ENCODE measurements at regions not wholly inside any gene's neighbourhood (a gene's known extent, or its start where the extent isn't known, plus 50 kb on each side); places are given as distances from the start of the nearest gene placed in this dataset.

- Histone ChIP-seq H3K4me3 (ENCODE audit: control insufficient read depth in 1 of 7, extremely low read depth in 1 of 7, insufficient read depth in 4 of 7, low read depth in 2 of 7, low read length in 6 of 7) (no peak overlapping the region), H3K9me3 (ENCODE audit: control extremely low read depth in 1 of 5, control insufficient read depth in 4 of 5, insufficient read depth in 2 of 5, low read depth in 1 of 5, low read length in 4 of 5) (peaks cover 0 to 2% (median 0%) of the 10 kb centered on the region in 5 experiments), H3K27ac (ENCODE audit: insufficient read depth in 1 of 2, low read depth in 1 of 2, low read length in 2 of 2, poor library complexity in 1 of 2, severe bottlenecking in 2 of 2) (no peak overlapping the region), H3K4me1 (ENCODE audit: control extremely low read depth in 1 of 4, control insufficient read depth in 4 of 4, insufficient read depth in 4 of 4, low read length in 3 of 4) (no peaks in the 10 kb centered on the region), H3K36me3 (ENCODE audit: control insufficient read depth in 4 of 4, insufficient read depth in 4 of 4, low read length in 3 of 4) (no peaks in the 10 kb centered on the region), H3K27me3 (replicated peaks in 2 of 5; ENCODE audit: control insufficient read depth in 4 of 5, insufficient read depth in 5 of 5, low read length in 4 of 5) (no peaks in the 10 kb centered on the region)
- POLR2A ChIA-PET: no interaction called here
- no CpG with 5 or more reads among the region's 1 CpG for WGBS (ENCODE audit: insufficient coverage)
- CTCF ChIA-PET: no interaction called here
- DNase-seq: no peak
Observed at GRCh38 chr3:82261013-82261412, 499.6 kb upstream of the GBE1 start.

- no peaks in the 10 kb centered on the region for H3K4me1 ChIP-seq (ENCODE audit: control extremely low read depth in 1 of 4, control insufficient read depth in 4 of 4, insufficient read depth in 4 of 4, low read length in 3 of 4)
- H3K4me3 ChIP-seq (ENCODE audit: control insufficient read depth in 1 of 7, extremely low read depth in 1 of 7, insufficient read depth in 4 of 7, low read depth in 2 of 7, low read length in 6 of 7): no peak overlapping the region
- H3K27ac ChIP-seq (ENCODE audit: insufficient read depth in 1 of 2, low read depth in 1 of 2, low read length in 2 of 2, poor library complexity in 1 of 2, severe bottlenecking in 2 of 2): no peak overlapping the region
- ChIA-PET CTCF (no interaction called here), POLR2A (no interaction called here)
- DNase-seq: no peak
- H3K9me3 ChIP-seq (ENCODE audit: control extremely low read depth in 1 of 5, control insufficient read depth in 4 of 5, insufficient read depth in 2 of 5, low read depth in 1 of 5, low read length in 4 of 5): peaks cover 0 to 2% (median 0%) of the 10 kb centered on the region in 5 experiments
- H3K27me3 ChIP-seq (replicated peaks in 2 of 5; ENCODE audit: control insufficient read depth in 4 of 5, insufficient read depth in 5 of 5, low read length in 4 of 5): no peaks in the 10 kb centered on the region
- H3K36me3 ChIP-seq (ENCODE audit: control insufficient read depth in 4 of 4, insufficient read depth in 4 of 4, low read length in 3 of 4): no peaks in the 10 kb centered on the region
- 100% methylated on average over 3 of the region's 4 CpGs for WGBS (ENCODE audit: insufficient coverage)
Observed at GRCh38 chr3:82259994-82260393, 498.5 kb upstream of the GBE1 start.

GRCh38 chr3:82240322-82240721 is 478.9 kb upstream of the GBE1 start:
- POLR2A ChIA-PET: no interaction called here
- no peaks in the 10 kb centered on the region for H3K9me3 ChIP-seq (ENCODE audit: control extremely low read depth in 1 of 5, control insufficient read depth in 4 of 5, insufficient read depth in 2 of 5, low read depth in 1 of 5, low read length in 4 of 5)
- whole genome bisulfite sequencing (ENCODE audit: insufficient coverage): no CpG with 5 or more reads among the region's 4 CpGs

GRCh38 chr3:82236257-82236656 is 474.8 kb upstream of the GBE1 start:
- CTCF ChIA-PET: no interaction called here
- peaks cover 0 to 2% (median 0%) of the 10 kb centered on the region in 4 experiments for H3K4me1 ChIP-seq (ENCODE audit: control extremely low read depth in 1 of 4, control insufficient read depth in 4 of 4, insufficient read depth in 4 of 4, low read length in 3 of 4)
- POLR2A ChIA-PET: no interaction called here
- H3K4me3 ChIP-seq (ENCODE audit: control insufficient read depth in 1 of 7, extremely low read depth in 1 of 7, insufficient read depth in 4 of 7, low read depth in 2 of 7, low read length in 6 of 7): no peak overlapping the region
- no peak overlapping the region for H3K27ac ChIP-seq (ENCODE audit: insufficient read depth in 1 of 2, low read depth in 1 of 2, low read length in 2 of 2, poor library complexity in 1 of 2, severe bottlenecking in 2 of 2)
- no peaks in the 10 kb centered on the region for H3K27me3 ChIP-seq (replicated peaks in 2 of 5; ENCODE audit: control insufficient read depth in 4 of 5, insufficient read depth in 5 of 5, low read length in 4 of 5)
- H3K9me3 ChIP-seq (ENCODE audit: control extremely low read depth in 1 of 5, control insufficient read depth in 4 of 5, insufficient read depth in 2 of 5, low read depth in 1 of 5, low read length in 4 of 5): no peaks in the 10 kb centered on the region
- H3K36me3 ChIP-seq (ENCODE audit: control insufficient read depth in 4 of 4, insufficient read depth in 4 of 4, low read length in 3 of 4): no peaks in the 10 kb centered on the region
- peak in 2 of 3 donors; percentile 67 to 76 for DNase-seq
- WGBS (ENCODE audit: insufficient coverage): no CpG with 5 or more reads among the region's 3 CpGs

More at GRCh38 chr3:82240322-82240721, 478.9 kb upstream of the GBE1 start:
- Histone ChIP-seq H3K36me3 (ENCODE audit: control insufficient read depth in 4 of 4, insufficient read depth in 4 of 4, low read length in 3 of 4) (no peaks in the 10 kb centered on the region), H3K27me3 (replicated peaks in 2 of 5; ENCODE audit: control insufficient read depth in 4 of 5, insufficient read depth in 5 of 5, low read length in 4 of 5) (no peaks in the 10 kb centered on the region), H3K27ac (ENCODE audit: insufficient read depth in 1 of 2, low read depth in 1 of 2, low read length in 2 of 2, poor library complexity in 1 of 2, severe bottlenecking in 2 of 2) (no peak overlapping the region), H3K4me3 (ENCODE audit: control insufficient read depth in 1 of 7, extremely low read depth in 1 of 7, insufficient read depth in 4 of 7, low read depth in 2 of 7, low read length in 6 of 7) (no peak overlapping the region), H3K4me1 (ENCODE audit: control extremely low read depth in 1 of 4, control insufficient read depth in 4 of 4, insufficient read depth in 4 of 4, low read length in 3 of 4) (peaks cover 0 to 2% (median 0%) of the 10 kb centered on the region in 4 experiments)
- DNase-seq: no peak
- CTCF ChIA-PET: no interaction called here

- Histone ChIP-seq H3K36me3 (ENCODE audit: control insufficient read depth in 4 of 4, insufficient read depth in 4 of 4, low read length in 3 of 4) (no peaks in the 10 kb centered on the region), H3K9me3 (ENCODE audit: control extremely low read depth in 1 of 5, control insufficient read depth in 4 of 5, insufficient read depth in 2 of 5, low read depth in 1 of 5, low read length in 4 of 5) (peaks cover 0 to 2% (median 0%) of the 10 kb centered on the region in 5 experiments), H3K27me3 (replicated peaks in 2 of 5; ENCODE audit: control insufficient read depth in 4 of 5, insufficient read depth in 5 of 5, low read length in 4 of 5) (no peaks in the 10 kb centered on the region), H3K4me3 (ENCODE audit: control insufficient read depth in 1 of 7, extremely low read depth in 1 of 7, insufficient read depth in 4 of 7, low read depth in 2 of 7, low read length in 6 of 7) (peak overlapping the region in 5 of 7 experiments; percentile 6 to 59 (median 29)), H3K4me1 (ENCODE audit: control extremely low read depth in 1 of 4, control insufficient read depth in 4 of 4, insufficient read depth in 4 of 4, low read length in 3 of 4) (peaks cover 3 to 15% (median 9%) of the 10 kb centered on the region in 4 experiments), H3K27ac (ENCODE audit: insufficient read depth in 1 of 2, low read depth in 1 of 2, low read length in 2 of 2, poor library complexity in 1 of 2, severe bottlenecking in 2 of 2) (no peak overlapping the region)
- ChIA-PET POLR2A (no interaction called here), CTCF (no interaction called here)
- DNase-seq: peak; percentile 20 to 79 (median 67)
- 0% methylated on average over 3 of the region's 4 CpGs for WGBS (ENCODE audit: insufficient coverage)
Observed at GRCh38 chr3:82229397-82229796, 468.0 kb upstream of the GBE1 start.

- 88% methylated on average over 4 of the region's 4 CpGs for WGBS (ENCODE audit: insufficient coverage)
- Histone ChIP-seq H3K4me3 (ENCODE audit: control insufficient read depth in 1 of 7, extremely low read depth in 1 of 7, insufficient read depth in 4 of 7, low read depth in 2 of 7, low read length in 6 of 7) (no peak overlapping the region), H3K27ac (ENCODE audit: insufficient read depth in 1 of 2, low read depth in 1 of 2, low read length in 2 of 2, poor library complexity in 1 of 2, severe bottlenecking in 2 of 2) (no peak overlapping the region), H3K9me3 (ENCODE audit: control extremely low read depth in 1 of 5, control insufficient read depth in 4 of 5, insufficient read depth in 2 of 5, low read depth in 1 of 5, low read length in 4 of 5) (peaks cover 0 to 10% (median 0%) of the 10 kb centered on the region in 5 experiments), H3K36me3 (ENCODE audit: control insufficient read depth in 4 of 4, insufficient read depth in 4 of 4, low read length in 3 of 4) (no peaks in the 10 kb centered on the region), H3K27me3 (replicated peaks in 2 of 5; ENCODE audit: control insufficient read depth in 4 of 5, insufficient read depth in 5 of 5, low read length in 4 of 5) (no peaks in the 10 kb centered on the region), H3K4me1 (ENCODE audit: control extremely low read depth in 1 of 4, control insufficient read depth in 4 of 4, insufficient read depth in 4 of 4, low read length in 3 of 4) (peaks cover under 1 to 13% (median 7%) of the 10 kb centered on the region in 4 experiments)
- ChIA-PET POLR2A (no interaction called here), CTCF (no interaction called here)
- no peak for DNase-seq
Observed at GRCh38 chr3:82224661-82225060, 463.2 kb upstream of the GBE1 start.

- 100% methylated on average over 1 of the region's 1 CpG for WGBS (ENCODE audit: insufficient coverage)
- no peaks in the 10 kb centered on the region for H3K27me3 ChIP-seq (replicated peaks in 2 of 5; ENCODE audit: control insufficient read depth in 4 of 5, insufficient read depth in 5 of 5, low read length in 4 of 5)
- CTCF ChIA-PET: no interaction called here
- no peak for DNase-seq
- H3K36me3 ChIP-seq (ENCODE audit: control insufficient read depth in 4 of 4, insufficient read depth in 4 of 4, low read length in 3 of 4): no peaks in the 10 kb centered on the region
- no peak overlapping the region for H3K27ac ChIP-seq (ENCODE audit: insufficient read depth in 1 of 2, low read depth in 1 of 2, low read length in 2 of 2, poor library complexity in 1 of 2, severe bottlenecking in 2 of 2)
- peaks cover 0 to 10% (median 0%) of the 10 kb centered on the region in 5 experiments for H3K9me3 ChIP-seq (ENCODE audit: control extremely low read depth in 1 of 5, control insufficient read depth in 4 of 5, insufficient read depth in 2 of 5, low read depth in 1 of 5, low read length in 4 of 5)
- no peak overlapping the region for H3K4me3 ChIP-seq (ENCODE audit: control insufficient read depth in 1 of 7, extremely low read depth in 1 of 7, insufficient read depth in 4 of 7, low read depth in 2 of 7, low read length in 6 of 7)
- POLR2A ChIA-PET: no interaction called here
- no peaks in the 10 kb centered on the region for H3K4me1 ChIP-seq (ENCODE audit: control extremely low read depth in 1 of 4, control insufficient read depth in 4 of 4, insufficient read depth in 4 of 4, low read length in 3 of 4)
Observed at GRCh38 chr3:82222401-82222800, 461.0 kb upstream of the GBE1 start.

Measured in common myeloid progenitor, CD34-positive (primary cell).